ENCODE measurements at regions not wholly inside any gene's neighbourhood (a gene's known extent, or its start where the extent isn't known, plus 50 kb on each side); places are given as distances from the start of the nearest gene placed in this dataset.

- no peak for DNase-seq
Measured at GRCh38 chr1:240667351-240667750, 55.4 kb upstream of the GREM2 start.

GRCh38 chr1:240666568-240667198, 54.7 kb upstream of the GREM2 start:
- DNase-seq: no peak

DNA sequence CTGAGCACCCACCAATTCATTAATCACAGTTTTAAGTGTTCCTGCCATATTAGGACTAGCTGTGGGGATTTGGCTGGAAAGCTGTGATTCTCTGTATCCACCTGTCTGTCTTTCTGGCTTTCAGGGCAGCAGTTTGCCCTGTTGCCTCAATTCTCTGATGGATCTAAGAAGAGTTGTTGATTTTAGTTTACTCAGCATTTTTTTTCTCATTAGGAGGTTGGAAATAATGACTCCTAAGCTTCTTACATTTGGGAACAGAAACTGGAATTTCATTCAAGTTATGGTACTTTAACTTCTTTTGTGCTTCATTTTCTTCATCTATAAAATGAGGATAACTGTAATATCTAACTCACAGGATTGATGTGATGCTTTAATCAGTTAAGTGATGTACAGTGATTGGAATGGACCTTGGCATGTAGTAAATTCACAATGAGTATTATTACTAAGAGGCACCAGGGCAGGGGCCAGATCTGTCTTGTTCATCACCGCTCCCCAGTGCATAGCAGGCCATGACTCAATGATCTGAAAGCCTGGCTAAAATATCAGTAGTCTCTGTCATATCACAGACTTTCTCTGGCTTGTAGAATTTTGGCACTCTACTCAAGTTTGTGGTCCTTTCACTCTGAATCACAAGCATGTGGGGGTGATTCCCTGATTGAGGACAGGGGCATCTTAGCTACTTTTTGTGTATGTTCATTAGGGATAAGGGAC, 51.4 kb upstream of the GREM2 start:
- DNase-seq: no peak
